ENCODE measurements at regions not wholly inside any gene's neighbourhood (a gene's known extent, or its start where the extent isn't known, plus 50 kb on each side); places are given as distances from the start of the nearest gene placed in this dataset.

GRCh38 chr4:129231945-129232588, 136.1 kb downstream of the C4orf33 start:
- TF ChIP-seq CTCF (IDR thresholded peaks at IDR 0.05; ENCODE audit: low read length, missing control alignments) = no peak
- DNase-seq (ENCODE audit: low read depth) = no peak
- no peak overlapping the region for H3K4me3 ChIP-seq (replicated peaks; ENCODE audit: low read depth, low read length)

- no peak for TF ChIP-seq CTCF (IDR thresholded peaks at IDR 0.05; ENCODE audit: low read length, missing control alignments)
- no peak overlapping the region for H3K4me3 ChIP-seq (replicated peaks; ENCODE audit: low read depth, low read length)
- DNase-seq (ENCODE audit: low read depth) = no peak
Observed at GRCh38 chr4:129232589-129233337, 136.8 kb downstream of the C4orf33 start.

- TF ChIP-seq CTCF (IDR thresholded peaks at IDR 0.05; ENCODE audit: low read length, missing control alignments) = no peak
- H3K4me3 ChIP-seq (replicated peaks; ENCODE audit: low read depth, low read length) = no peak overlapping the region
- DNase-seq (ENCODE audit: low read depth) = no peak
Observed at GRCh38 chr4:129233691-129234090, 137.7 kb downstream of the C4orf33 start.

DNA sequence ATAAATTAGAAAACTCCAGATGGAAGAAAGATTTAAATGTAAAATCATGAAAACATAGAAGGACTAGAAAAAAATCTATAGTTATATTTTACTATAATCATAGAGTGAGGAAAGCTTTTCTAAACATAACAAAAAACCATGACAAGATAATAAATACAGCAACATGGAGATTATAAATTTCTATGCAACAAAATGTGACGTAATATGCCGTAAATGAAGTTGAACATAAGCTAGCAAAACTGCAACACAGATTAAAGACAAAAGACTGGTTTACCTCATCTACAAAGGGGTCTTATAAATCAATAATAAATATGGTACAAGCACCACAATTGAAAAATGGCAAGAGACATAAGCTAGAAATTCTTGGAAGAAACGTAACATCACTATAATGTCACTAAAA, 140.4 kb downstream of the C4orf33 start:
- DNase-seq (ENCODE audit: low read depth) = no peak
- TF ChIP-seq CTCF (IDR thresholded peaks at IDR 0.05; ENCODE audit: low read length, missing control alignments) = no peak
- no peak overlapping the region for H3K4me3 ChIP-seq (replicated peaks; ENCODE audit: low read depth, low read length)

DNA sequence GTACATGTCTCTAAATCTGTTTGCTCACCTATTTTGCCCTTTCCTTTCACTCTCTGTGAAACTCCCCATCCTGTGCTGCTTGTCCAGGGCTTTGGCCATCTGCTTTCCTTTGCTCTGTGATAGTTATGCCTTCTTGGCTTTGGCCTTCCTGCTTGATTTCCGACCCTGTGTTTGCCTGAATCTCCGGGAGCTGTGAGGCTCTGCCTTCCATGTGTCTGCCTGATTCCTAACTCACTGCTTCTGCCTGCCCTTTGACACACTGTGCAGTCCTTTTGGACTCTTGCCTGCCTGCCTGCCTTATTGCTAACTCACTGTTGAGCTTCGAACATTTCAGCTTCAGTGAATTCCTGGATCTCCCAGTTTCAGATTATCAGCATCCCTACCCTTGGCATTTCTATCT, 143.1 kb downstream of the C4orf33 start:
- peak; percentile 3 for DNase-seq (ENCODE audit: low read depth)
- TF ChIP-seq CTCF (IDR thresholded peaks at IDR 0.05; ENCODE audit: low read length, missing control alignments) = no peak
- H3K4me3 ChIP-seq (replicated peaks; ENCODE audit: low read depth, low read length) = no peak overlapping the region

- H3K4me3 ChIP-seq (replicated peaks; ENCODE audit: low read depth, low read length) = no peak overlapping the region
- no peak for TF ChIP-seq CTCF (IDR thresholded peaks at IDR 0.05; ENCODE audit: low read length, missing control alignments)
- no peak for DNase-seq (ENCODE audit: low read depth)
Observed at GRCh38 chr4:129240816-129241215, 144.9 kb downstream of the C4orf33 start.
